ENCODE measurements at regions not wholly inside any gene's neighbourhood (a gene's known extent, or its start where the extent isn't known, plus 50 kb on each side); places are given as distances from the start of the nearest gene placed in this dataset.

GRCh38 chr10:124285587-124286527, 132.9 kb downstream of the OAT start:
- TF ChIP-seq CTCF (IDR thresholded peaks at IDR 0.05; ENCODE audit: low read depth, low read length, poor library complexity, severe bottlenecking) (no peak), EZH2phosphoT487 (IDR thresholded peaks at IDR 0.05; ENCODE audit: borderline replicate concordance, low read length) (no peak)
